ENCODE measurements at regions not wholly inside any gene's neighbourhood (a gene's known extent, or its start where the extent isn't known, plus 50 kb on each side); places are given as distances from the start of the nearest gene placed in this dataset.

DNA sequence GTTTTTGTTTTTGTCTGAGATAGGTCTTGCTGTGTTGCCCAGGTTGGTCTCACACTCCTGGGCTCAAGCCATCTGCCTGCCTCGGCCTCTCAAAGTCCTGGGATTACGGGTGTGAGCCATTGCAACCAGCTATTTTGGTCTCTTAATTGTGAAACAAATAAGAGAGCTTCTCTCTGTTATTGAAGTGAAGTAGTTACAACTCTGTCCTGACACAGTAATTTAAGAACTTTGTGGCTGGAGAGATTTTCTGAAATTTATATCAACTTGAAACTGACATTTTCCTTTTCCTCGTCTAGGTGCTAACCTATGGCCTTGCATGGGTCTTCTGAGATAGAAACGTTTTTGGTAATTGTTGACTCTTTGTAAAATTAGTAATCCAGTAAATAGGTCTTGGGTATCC, 122.1 kb upstream of the DOK5 start:
- no peak overlapping the region for H2AFZ ChIP-seq (ENCODE audit: low read depth, low read length)
- no peaks in the 10 kb centered on the region for H4K20me1 ChIP-seq (ENCODE audit: insufficient read depth)
- H3F3A ChIP-seq (ENCODE audit: insufficient read depth, low read length, poor library complexity, severe bottlenecking) = no peaks in the 10 kb centered on the region
- no peak overlapping the region for H3K4me3 ChIP-seq (ENCODE audit: low read length)
- no peaks in the 10 kb centered on the region for H3K9me3 ChIP-seq (ENCODE audit: low read length)
- H3K4me2 ChIP-seq (ENCODE audit: low read length) = no peak overlapping the region
- H3K27me3 ChIP-seq (ENCODE audit: insufficient read depth, low read depth, low read length) = no peaks in the 10 kb centered on the region
- H3K79me2 ChIP-seq (replicated peaks; ENCODE audit: insufficient read depth, low read length) = no peaks in the 10 kb centered on the region
- no peak overlapping the region for H3K9ac ChIP-seq (ENCODE audit: low read length)
- H3K9me2 ChIP-seq (ENCODE audit: insufficient read depth, low read length) = no peaks in the 10 kb centered on the region
- TF ChIP-seq MXI1 (conservative IDR thresholded peaks at IDR 0.05; ENCODE audit: poor library complexity, severe bottlenecking) = no peak
- TF ChIP-seq SMC3 (conservative IDR thresholded peaks at IDR 0.05; ENCODE audit: poor library complexity) = no peak
- TF ChIP-seq POLR2AphosphoS5 (IDR thresholded peaks at IDR 0.05) = no peak
- TF ChIP-seq EZH2 (IDR thresholded peaks at IDR 0.05; ENCODE audit: borderline replicate concordance, insufficient read depth, low read length, poor library complexity, severe bottlenecking) = no peak
- TF ChIP-seq TAF1 (IDR thresholded peaks at IDR 0.05; ENCODE audit: low read depth) = no peak
- TF ChIP-seq, protein P1, sequence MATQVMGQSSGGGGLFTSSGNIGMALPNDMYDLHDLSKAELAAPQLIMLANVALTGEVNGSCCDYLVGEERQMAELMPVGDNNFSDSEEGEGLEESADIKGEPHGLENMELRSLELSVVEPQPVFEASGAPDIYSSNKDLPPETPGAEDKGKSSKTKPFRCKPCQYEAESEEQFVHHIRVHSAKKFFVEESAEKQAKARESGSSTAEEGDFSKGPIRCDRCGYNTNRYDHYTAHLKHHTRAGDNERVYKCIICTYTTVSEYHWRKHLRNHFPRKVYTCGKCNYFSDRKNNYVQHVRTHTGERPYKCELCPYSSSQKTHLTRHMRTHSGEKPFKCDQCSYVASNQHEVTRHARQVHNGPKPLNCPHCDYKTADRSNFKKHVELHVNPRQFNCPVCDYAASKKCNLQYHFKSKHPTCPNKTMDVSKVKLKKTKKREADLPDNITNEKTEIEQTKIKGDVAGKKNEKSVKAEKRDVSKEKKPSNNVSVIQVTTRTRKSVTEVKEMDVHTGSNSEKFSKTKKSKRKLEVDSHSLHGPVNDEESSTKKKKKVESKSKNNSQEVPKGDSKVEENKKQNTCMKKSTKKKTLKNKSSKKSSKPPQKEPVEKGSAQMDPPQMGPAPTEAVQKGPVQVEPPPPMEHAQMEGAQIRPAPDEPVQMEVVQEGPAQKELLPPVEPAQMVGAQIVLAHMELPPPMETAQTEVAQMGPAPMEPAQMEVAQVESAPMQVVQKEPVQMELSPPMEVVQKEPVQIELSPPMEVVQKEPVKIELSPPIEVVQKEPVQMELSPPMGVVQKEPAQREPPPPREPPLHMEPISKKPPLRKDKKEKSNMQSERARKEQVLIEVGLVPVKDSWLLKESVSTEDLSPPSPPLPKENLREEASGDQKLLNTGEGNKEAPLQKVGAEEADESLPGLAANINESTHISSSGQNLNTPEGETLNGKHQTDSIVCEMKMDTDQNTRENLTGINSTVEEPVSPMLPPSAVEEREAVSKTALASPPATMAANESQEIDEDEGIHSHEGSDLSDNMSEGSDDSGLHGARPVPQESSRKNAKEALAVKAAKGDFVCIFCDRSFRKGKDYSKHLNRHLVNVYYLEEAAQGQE (IDR thresholded peaks at IDR 0.05; ENCODE audit: borderline replicate concordance) = no peak
- no peak for TF ChIP-seq RAD21 (conservative IDR thresholded peaks at IDR 0.05)
- TF ChIP-seq, protein P2, sequence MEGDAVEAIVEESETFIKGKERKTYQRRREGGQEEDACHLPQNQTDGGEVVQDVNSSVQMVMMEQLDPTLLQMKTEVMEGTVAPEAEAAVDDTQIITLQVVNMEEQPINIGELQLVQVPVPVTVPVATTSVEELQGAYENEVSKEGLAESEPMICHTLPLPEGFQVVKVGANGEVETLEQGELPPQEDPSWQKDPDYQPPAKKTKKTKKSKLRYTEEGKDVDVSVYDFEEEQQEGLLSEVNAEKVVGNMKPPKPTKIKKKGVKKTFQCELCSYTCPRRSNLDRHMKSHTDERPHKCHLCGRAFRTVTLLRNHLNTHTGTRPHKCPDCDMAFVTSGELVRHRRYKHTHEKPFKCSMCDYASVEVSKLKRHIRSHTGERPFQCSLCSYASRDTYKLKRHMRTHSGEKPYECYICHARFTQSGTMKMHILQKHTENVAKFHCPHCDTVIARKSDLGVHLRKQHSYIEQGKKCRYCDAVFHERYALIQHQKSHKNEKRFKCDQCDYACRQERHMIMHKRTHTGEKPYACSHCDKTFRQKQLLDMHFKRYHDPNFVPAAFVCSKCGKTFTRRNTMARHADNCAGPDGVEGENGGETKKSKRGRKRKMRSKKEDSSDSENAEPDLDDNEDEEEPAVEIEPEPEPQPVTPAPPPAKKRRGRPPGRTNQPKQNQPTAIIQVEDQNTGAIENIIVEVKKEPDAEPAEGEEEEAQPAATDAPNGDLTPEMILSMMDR (IDR thresholded peaks at IDR 0.05; ENCODE audit: poor library complexity, severe bottlenecking) = no peak
- no peak for TF ChIP-seq EP300 (conservative IDR thresholded peaks at IDR 0.05; ENCODE audit: poor library complexity, severe bottlenecking)
- no peaks in the 10 kb centered on the region for H3K36me3 ChIP-seq (ENCODE audit: insufficient read depth, low read length)
- H3K27ac ChIP-seq (ENCODE audit: low read length) = no peak overlapping the region

DNA sequence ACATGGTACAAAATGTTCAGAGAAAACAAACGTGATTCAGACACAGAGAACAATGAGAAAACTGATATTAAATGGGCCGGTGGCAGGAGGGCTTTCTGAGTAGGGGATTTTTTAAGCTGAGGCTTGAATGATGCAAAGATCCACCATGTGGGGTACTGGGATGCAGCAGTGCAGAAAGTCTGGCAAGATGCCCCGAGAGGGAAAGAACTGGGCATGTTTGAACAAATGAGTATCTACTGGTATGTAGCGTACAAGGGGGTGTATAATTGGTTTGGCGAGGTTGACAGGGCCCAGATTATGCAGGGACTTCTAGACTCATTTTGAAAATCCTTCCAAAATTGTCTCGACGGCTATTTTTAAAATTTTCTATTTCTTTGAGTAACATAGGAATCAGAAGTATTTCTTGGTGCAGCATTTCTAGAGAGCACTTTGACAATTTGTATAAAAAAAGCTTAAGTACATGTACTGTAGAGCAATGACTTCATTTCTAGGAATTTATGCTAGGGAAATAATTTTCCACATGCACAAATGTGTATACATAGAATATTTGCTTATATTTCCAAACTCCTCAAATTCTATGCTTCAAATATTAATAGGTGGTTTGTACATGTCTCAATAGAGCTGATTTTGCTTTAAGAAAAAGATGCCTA, 119.6 kb upstream of the DOK5 start:
- H3K27me3 ChIP-seq (ENCODE audit: insufficient read depth, low read depth, low read length) = no peaks in the 10 kb centered on the region
- H2AFZ ChIP-seq (ENCODE audit: low read depth, low read length) = no peak overlapping the region
- no peak for TF ChIP-seq SMC3 (conservative IDR thresholded peaks at IDR 0.05; ENCODE audit: poor library complexity)
- TF ChIP-seq MXI1 (conservative IDR thresholded peaks at IDR 0.05; ENCODE audit: poor library complexity, severe bottlenecking) = no peak
- no peak for TF ChIP-seq EZH2 (IDR thresholded peaks at IDR 0.05; ENCODE audit: borderline replicate concordance, insufficient read depth, low read length, poor library complexity, severe bottlenecking)
- no peak for TF ChIP-seq TAF1 (IDR thresholded peaks at IDR 0.05; ENCODE audit: low read depth)
- TF ChIP-seq, protein P1 (IDR thresholded peaks at IDR 0.05; ENCODE audit: borderline replicate concordance) = no peak
- TF ChIP-seq, protein P2 (IDR thresholded peaks at IDR 0.05; ENCODE audit: poor library complexity, severe bottlenecking) = no peak
- TF ChIP-seq RAD21 (conservative IDR thresholded peaks at IDR 0.05) = no peak
- no peak for TF ChIP-seq EP300 (conservative IDR thresholded peaks at IDR 0.05; ENCODE audit: poor library complexity, severe bottlenecking)
- no peak for TF ChIP-seq POLR2AphosphoS5 (IDR thresholded peaks at IDR 0.05)
- no peaks in the 10 kb centered on the region for H3K9me2 ChIP-seq (ENCODE audit: insufficient read depth, low read length)
- no peaks in the 10 kb centered on the region for H3F3A ChIP-seq (ENCODE audit: insufficient read depth, low read length, poor library complexity, severe bottlenecking)
- no peaks in the 10 kb centered on the region for H4K20me1 ChIP-seq (ENCODE audit: insufficient read depth)
- H3K36me3 ChIP-seq (ENCODE audit: insufficient read depth, low read length) = no peaks in the 10 kb centered on the region
- no peaks in the 10 kb centered on the region for H3K79me2 ChIP-seq (replicated peaks; ENCODE audit: insufficient read depth, low read length)
- no peak overlapping the region for H3K27ac ChIP-seq (ENCODE audit: low read length)
- no peak overlapping the region for H3K4me2 ChIP-seq (ENCODE audit: low read length)
- no peak overlapping the region for H3K4me3 ChIP-seq (ENCODE audit: low read length)
- H3K9me3 ChIP-seq (ENCODE audit: low read length) = no peaks in the 10 kb centered on the region
- no peak overlapping the region for H3K9ac ChIP-seq (ENCODE audit: low read length)
